ENCODE measurements at regions not wholly inside any gene's neighbourhood (a gene's known extent, or its start where the extent isn't known, plus 50 kb on each side); places are given as distances from the start of the nearest gene placed in this dataset.

GRCh38 chr7:10156972-10157371 is 816.7 kb upstream of the PHF14 start:
- Histone ChIP-seq H3K36me3 (no peaks in the 10 kb centered on the region), H3K4me1 (no peaks in the 10 kb centered on the region), H3K27me3 (no peaks in the 10 kb centered on the region), H3K27ac (peak overlapping the region in 2 of 4 donors; percentile 15 to 57), H3K9me3 (no peaks in the 10 kb centered on the region), H3K4me3 (peak overlapping the region in 2 of 4 donors; percentile 4 to 5)
- ATAC-seq (ENCODE audit: low FRiP score in 2 of 2) (no peak), DNase-seq (no peak)
- WGBS, 2 donors: 57 to 63% methylated on average over 2 of the region's 2 CpGs
- TF ChIP-seq POLR2AphosphoS5 (IDR thresholded peaks at IDR 0.05) (no peak), CTCF (IDR thresholded peaks at IDR 0.05) (no peak), EP300 (IDR thresholded peaks at IDR 0.05) (no peak), POLR2A (IDR thresholded peaks at IDR 0.05) (no peak)

GRCh38 chr7:10181996-10182395 is 791.7 kb upstream of the PHF14 start:
- Histone ChIP-seq H3K27me3 (no peaks in the 10 kb centered on the region), H3K4me1 (no peaks in the 10 kb centered on the region), H3K9me3 (no peaks in the 10 kb centered on the region), H3K4me3 (no peak overlapping the region), H3K36me3 (no peaks in the 10 kb centered on the region), H3K27ac (no peak overlapping the region)
- no peak for TF ChIP-seq CTCF (IDR thresholded peaks at IDR 0.05)
- TF ChIP-seq POLR2A (IDR thresholded peaks at IDR 0.05): no peak
- no peak for TF ChIP-seq EP300 (IDR thresholded peaks at IDR 0.05)
- no peak for TF ChIP-seq POLR2AphosphoS5 (IDR thresholded peaks at IDR 0.05)
- ATAC-seq (ENCODE audit: low FRiP score in 2 of 2) (no peak), DNase-seq (no peak)
- WGBS, 2 donors: 74 to 82% methylated on average over 2 of the region's 2 CpGs

GRCh38 chr7:10192074-10192473 is 781.6 kb upstream of the PHF14 start:
- no peak overlapping the region for H3K27ac ChIP-seq
- no peaks in the 10 kb centered on the region for H3K36me3 ChIP-seq
- H3K9me3 ChIP-seq: no peaks in the 10 kb centered on the region
- WGBS, 2 donors: 90 to 96% methylated on average over 3 of the region's 3 CpGs
- TF ChIP-seq POLR2A (IDR thresholded peaks at IDR 0.05) (no peak), CTCF (IDR thresholded peaks at IDR 0.05) (no peak), POLR2AphosphoS5 (IDR thresholded peaks at IDR 0.05) (no peak), EP300 (IDR thresholded peaks at IDR 0.05) (no peak)
- no peaks in the 10 kb centered on the region for H3K4me1 ChIP-seq
- no peaks in the 10 kb centered on the region for H3K27me3 ChIP-seq
- H3K4me3 ChIP-seq: no peak overlapping the region
- ATAC-seq (ENCODE audit: low FRiP score in 2 of 2) (no peak), DNase-seq (no peak)

- H3K9me3 ChIP-seq: no peaks in the 10 kb centered on the region
- no peak overlapping the region for H3K4me3 ChIP-seq
- H3K27ac ChIP-seq: no peak overlapping the region
- H3K36me3 ChIP-seq: no peaks in the 10 kb centered on the region
- H3K27me3 ChIP-seq: no peaks in the 10 kb centered on the region
- TF ChIP-seq POLR2A (IDR thresholded peaks at IDR 0.05): no peak
- DNase-seq: no peak
- no peaks in the 10 kb centered on the region for H3K4me1 ChIP-seq
- 40 to 46% methylated on average over 1 of the region's 1 CpG for WGBS, 2 donors
- ATAC-seq (ENCODE audit: low FRiP score in 2 of 2): no peak
Observed at GRCh38 chr7:10205696-10206095, 768.0 kb upstream of the PHF14 start.

GRCh38 chr7:10210000-10210399 is 763.7 kb upstream of the PHF14 start:
- DNase-seq (no peak), ATAC-seq (ENCODE audit: low FRiP score in 2 of 2) (no peak)
- Histone ChIP-seq H3K4me1 (no peaks in the 10 kb centered on the region), H3K27ac (no peak overlapping the region), H3K27me3 (no peaks in the 10 kb centered on the region), H3K9me3 (peaks cover 0 to 15% (median 2%) of the 10 kb centered on the region in 4 donors), H3K36me3 (no peaks in the 10 kb centered on the region), H3K4me3 (no peak overlapping the region)
- WGBS, 2 donors: 86 to 88% methylated on average over 4 of the region's 4 CpGs
- no peak for TF ChIP-seq EP300 (IDR thresholded peaks at IDR 0.05)
- TF ChIP-seq POLR2AphosphoS5 (IDR thresholded peaks at IDR 0.05): no peak
- TF ChIP-seq POLR2A (IDR thresholded peaks at IDR 0.05): no peak
- no peak for TF ChIP-seq CTCF (IDR thresholded peaks at IDR 0.05)

Data from upper lobe of left lung (tissue), 6 donors.